Renal pelvis (tissue), 1 donor: ENCODE measurements at regions not wholly inside any gene's neighbourhood (a gene's known extent, or its start where the extent isn't known, plus 50 kb on each side); places are given as distances from the start of the nearest gene placed in this dataset.

Source experiments
- DNase-seq: peaks from one replicate; pipeline ENCODE4 v3.0.0-alpha.2; 2013

GRCh38 chr7:12941512-12941911, 254.1 kb downstream of the ARL4A start:
- no peak for DNase-seq

GRCh38 chr7:12942609-12943008, 255.2 kb downstream of the ARL4A start:
- no peak for DNase-seq

GRCh38 chr7:12943781-12944180, 256.3 kb downstream of the ARL4A start:
- DNase-seq, result no peak

- no peak for DNase-seq
Observed at GRCh38 chr7:12945901-12946300, 258.5 kb downstream of the ARL4A start.

- DNase-seq, result no peak
Observed at GRCh38 chr7:12947465-12947864, 260.0 kb downstream of the ARL4A start.

- DNase-seq, result no peak
Observed at GRCh38 chr7:12949060-12949931, 261.9 kb downstream of the ARL4A start.

- no peak for DNase-seq
Observed at GRCh38 chr7:12951397-12951801, 264.0 kb downstream of the ARL4A start.

- no peak for DNase-seq
Observed at GRCh38 chr7:12954380-12955033, 267.1 kb downstream of the ARL4A start.

- DNase-seq, result no peak
Observed at GRCh38 chr7:12957487-12957886, 270.1 kb downstream of the ARL4A start.

- no peak for DNase-seq
Observed at GRCh38 chr7:12961910-12962480, 274.6 kb downstream of the ARL4A start.

- no peak for DNase-seq
Observed at GRCh38 chr7:12963435-12963834, 276.0 kb downstream of the ARL4A start.

GRCh38 chr7:12964836-12965235, 277.4 kb downstream of the ARL4A start:
- no peak for DNase-seq

- DNase-seq, result no peak
Observed at GRCh38 chr7:12965767-12966166, 278.3 kb downstream of the ARL4A start.

GRCh38 chr7:12967322-12967721, 279.9 kb downstream of the ARL4A start:
- DNase-seq, result no peak

GRCh38 chr7:12968836-12969422, 281.5 kb downstream of the ARL4A start:
- DNase-seq, result no peak

- DNase-seq, result no peak
Observed at GRCh38 chr7:12970626-12971025, 283.2 kb downstream of the ARL4A start.

- no peak for DNase-seq
Observed at GRCh38 chr7:12974451-12975166, 287.2 kb downstream of the ARL4A start.

GRCh38 chr7:12975412-12975811, 288.0 kb downstream of the ARL4A start:
- DNase-seq, result no peak

- no peak for DNase-seq
Observed at GRCh38 chr7:12979181-12979580, 291.7 kb downstream of the ARL4A start.

GRCh38 chr7:12982178-12982577, 294.7 kb downstream of the ARL4A start:
- DNase-seq, result no peak

- DNase-seq, result no peak
Observed at GRCh38 chr7:12984117-12984516, 296.7 kb downstream of the ARL4A start.

GRCh38 chr7:12985228-12985627, 297.8 kb downstream of the ARL4A start:
- no peak for DNase-seq
